HG03196 (cell line): ENCODE measurements at regions not wholly inside any gene's neighbourhood (a gene's known extent, or its start where the extent isn't known, plus 50 kb on each side); places are given as distances from the start of the nearest gene placed in this dataset.
"Not testable (repeated sequence)": the region's sequence is repeated elsewhere in the genome, so short reads cannot be mapped to it uniquely, and the experiment has no call there.

ENCODE experiments used
- ATAC-seq: cut with Tn5 transposase; IDR thresholded peaks from one replicate; pipeline ENCODE4 v1.9.1; 2021; ENCODE audit not compliant: unreplicated experiment

- no peak for ATAC-seq
These were observed 51.0 kb upstream of the PRB2 start for GRCh38 chr12:11446372-11446771.

GRCh38 chr12:11457996-11458645 is 62.8 kb upstream of the PRB2 start:
- ATAC-seq = no peak

- no peak for ATAC-seq
These were observed 65.1 kb upstream of the PRB2 start for GRCh38 chr12:11460343-11461023.

GRCh38 chr12:11461433-11461832 is 66.1 kb upstream of the PRB2 start:
- no peak for ATAC-seq

GRCh38 chr12:11477110-11477509 is 81.7 kb upstream of the PRB2 start:
- ATAC-seq = no peak

GRCh38 chr12:11482955-11483354 is 87.6 kb upstream of the PRB2 start:
- ATAC-seq = no peak

- ATAC-seq = no peak
These were observed 91.5 kb upstream of the PRB2 start for GRCh38 chr12:11486623-11487444.

GRCh38 chr12:11496157-11496851 is 100.9 kb upstream of the PRB2 start:
- no peak for ATAC-seq

- ATAC-seq = no peak
These were observed 102.1 kb upstream of the PRB2 start for GRCh38 chr12:11497438-11497837.

GRCh38 chr12:11497995-11498394 is 102.6 kb upstream of the PRB2 start:
- no peak for ATAC-seq

- not testable (repeated sequence) for ATAC-seq
These were observed 103.2 kb upstream of the PRB2 start for GRCh38 chr12:11498574-11498973.

GRCh38 chr12:11499806-11500187 is 104.4 kb upstream of the PRB2 start:
- no peak for ATAC-seq

- no peak for ATAC-seq
These were observed 105.0 kb upstream of the PRB2 start for GRCh38 chr12:11500188-11500860.

- no peak for ATAC-seq
These were observed 105.5 kb upstream of the PRB2 start for GRCh38 chr12:11500861-11501230.

- no peak for ATAC-seq
These were observed 113.3 kb upstream of the PRB2 start for GRCh38 chr12:11508699-11509098.

- no peak for ATAC-seq
These were observed 114.0 kb upstream of the PRB2 start for GRCh38 chr12:11509326-11509725.

- no peak for ATAC-seq
These were observed 115.3 kb upstream of the PRB2 start for GRCh38 chr12:11510671-11511070.

GRCh38 chr12:11513288-11513687 is 117.9 kb upstream of the PRB2 start:
- ATAC-seq = no peak

GRCh38 chr12:11517080-11517479 is 121.7 kb upstream of the PRB2 start:
- no peak for ATAC-seq

GRCh38 chr12:11524446-11524845 is 125.0 kb upstream of the ETV6 start:
- no peak for ATAC-seq

GRCh38 chr12:11534064-11534463 is 115.4 kb upstream of the ETV6 start:
- no peak for ATAC-seq
